RWPE1 (cell line): ENCODE measurements at regions not wholly inside any gene's neighbourhood (a gene's known extent, or its start where the extent isn't known, plus 50 kb on each side); places are given as distances from the start of the nearest gene placed in this dataset.

ENCODE experiments used
- CTCF ChIA-PET: fragments of 350-600 bp; sonication (Branson Sonifier 250); formaldehyde crosslinking; extraction: SDS; loops from one replicate; lab custom pipeline; 2021; lab: Yijun Ruan, JAX
- POLR2A ChIA-PET: fragments of 400-600 bp; formaldehyde crosslinking; extraction: SDS; loops from one replicate; lab custom pipeline; 2020; ENCODE audit warnings: antibody characterized with exemption; ENCODE audit not compliant: low non-redundant PET; lab: Yijun Ruan, JAX
- DNase-seq: peaks from one replicate; pipeline ENCODE4 v3.0.0; 2012; ENCODE audit warnings: low spot score
- H3K27ac ChIP-seq: fragments of 450-650 bp; 2 replicates; pipeline ENCODE4 v1.5.1; 2017
- TF ChIP-seq, protein P1 (sequence below): fragments of 450-650 bp; conservative IDR thresholded peaks from 2 replicates; pipeline ENCODE4 v1.5.1; 2017; ENCODE audit warnings: low read depth, mild to moderate bottlenecking

- ChIA-PET POLR2A (no interaction called here), CTCF (interaction anchor here (0.8 to 2.1 kb wide), 3 partner anchors 551 to 1666 kb away, joined by 4 to 5 read pairs (median 4); no protein-coding TSS in a partner anchor)
- DNase-seq: no peak
- TF ChIP-seq, protein P1, sequence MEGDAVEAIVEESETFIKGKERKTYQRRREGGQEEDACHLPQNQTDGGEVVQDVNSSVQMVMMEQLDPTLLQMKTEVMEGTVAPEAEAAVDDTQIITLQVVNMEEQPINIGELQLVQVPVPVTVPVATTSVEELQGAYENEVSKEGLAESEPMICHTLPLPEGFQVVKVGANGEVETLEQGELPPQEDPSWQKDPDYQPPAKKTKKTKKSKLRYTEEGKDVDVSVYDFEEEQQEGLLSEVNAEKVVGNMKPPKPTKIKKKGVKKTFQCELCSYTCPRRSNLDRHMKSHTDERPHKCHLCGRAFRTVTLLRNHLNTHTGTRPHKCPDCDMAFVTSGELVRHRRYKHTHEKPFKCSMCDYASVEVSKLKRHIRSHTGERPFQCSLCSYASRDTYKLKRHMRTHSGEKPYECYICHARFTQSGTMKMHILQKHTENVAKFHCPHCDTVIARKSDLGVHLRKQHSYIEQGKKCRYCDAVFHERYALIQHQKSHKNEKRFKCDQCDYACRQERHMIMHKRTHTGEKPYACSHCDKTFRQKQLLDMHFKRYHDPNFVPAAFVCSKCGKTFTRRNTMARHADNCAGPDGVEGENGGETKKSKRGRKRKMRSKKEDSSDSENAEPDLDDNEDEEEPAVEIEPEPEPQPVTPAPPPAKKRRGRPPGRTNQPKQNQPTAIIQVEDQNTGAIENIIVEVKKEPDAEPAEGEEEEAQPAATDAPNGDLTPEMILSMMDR: no peak
- H3K27ac ChIP-seq: no peak overlapping the region
Observed at GRCh38 chr2:235115521-235115920, 163.7 kb downstream of the SH3BP4 start.

DNA sequence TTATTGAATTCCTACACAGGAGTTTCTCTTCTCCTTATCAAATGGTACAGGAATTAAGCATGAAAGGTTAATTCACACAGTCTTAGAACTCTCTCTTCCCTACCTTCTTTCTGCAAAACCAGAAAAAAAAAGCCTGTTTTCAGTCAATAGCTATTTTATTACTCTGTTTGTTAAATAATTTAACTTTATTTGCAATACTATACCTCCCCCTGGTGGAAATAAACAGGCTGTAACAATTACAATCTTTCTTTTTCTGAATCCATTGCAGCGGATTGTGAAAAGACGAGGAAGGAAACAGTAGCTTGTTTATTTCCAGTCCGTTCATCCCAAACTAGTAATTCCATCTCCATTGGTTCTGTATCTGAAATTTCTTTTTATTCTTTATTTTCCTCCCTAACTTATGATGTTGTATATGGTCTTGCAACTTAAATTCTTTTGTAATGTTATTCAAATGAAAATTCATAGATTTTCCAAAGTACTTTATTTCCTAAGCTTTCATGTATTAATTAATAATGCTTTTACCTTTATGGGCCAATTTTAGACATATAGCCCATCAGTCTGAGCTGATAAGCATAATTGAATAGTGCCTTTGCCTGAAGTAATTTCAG lies 165.2 kb downstream of the SH3BP4 start:
- CTCF ChIA-PET: interaction anchor here (0.6 to 2.1 kb wide), 19 partner anchors 9 to 1630 kb away, joined by 3 to 18 read pairs (median 3); no protein-coding TSS in a partner anchor
- POLR2A ChIA-PET: interaction anchor here (0.6 kb wide), 1 partner anchor 1105 kb away, joined by 5 read pairs; no protein-coding TSS in a partner anchor
- no peak overlapping the region for H3K27ac ChIP-seq
- peak; percentile 31 for DNase-seq
- TF ChIP-seq, protein P1: peak; percentile 71

- TF ChIP-seq, protein P1: no peak
- ChIA-PET CTCF (interaction anchor here (0.6 to 1.1 kb wide), 2 partner anchors 10 to 28 kb away, joined by 3 read pairs; no protein-coding TSS in a partner anchor), POLR2A (no interaction called here)
- no peak overlapping the region for H3K27ac ChIP-seq
- DNase-seq: no peak
Observed at GRCh38 chr2:235126768-235127167, 175.0 kb downstream of the SH3BP4 start.

- ChIA-PET POLR2A (no interaction called here), CTCF (interaction anchor here (0.9 kb wide), 1 partner anchor 11 kb away, joined by 3 read pairs; no protein-coding TSS in a partner anchor)
- DNase-seq: no peak
- H3K27ac ChIP-seq: no peak overlapping the region
- TF ChIP-seq, protein P1: no peak
Observed at GRCh38 chr2:235127931-235128330, 176.1 kb downstream of the SH3BP4 start.

- CTCF ChIA-PET: interaction anchor here (0.7 kb wide), 2 partner anchors 209 to 541 kb away, joined by 3 read pairs; no protein-coding TSS in a partner anchor
- POLR2A ChIA-PET: no interaction called here
- TF ChIP-seq, protein P1: no peak
- no peak overlapping the region for H3K27ac ChIP-seq
- peak; percentile 14 for DNase-seq
Observed at GRCh38 chr2:235129850-235130249, 178.0 kb downstream of the SH3BP4 start.

DNA sequence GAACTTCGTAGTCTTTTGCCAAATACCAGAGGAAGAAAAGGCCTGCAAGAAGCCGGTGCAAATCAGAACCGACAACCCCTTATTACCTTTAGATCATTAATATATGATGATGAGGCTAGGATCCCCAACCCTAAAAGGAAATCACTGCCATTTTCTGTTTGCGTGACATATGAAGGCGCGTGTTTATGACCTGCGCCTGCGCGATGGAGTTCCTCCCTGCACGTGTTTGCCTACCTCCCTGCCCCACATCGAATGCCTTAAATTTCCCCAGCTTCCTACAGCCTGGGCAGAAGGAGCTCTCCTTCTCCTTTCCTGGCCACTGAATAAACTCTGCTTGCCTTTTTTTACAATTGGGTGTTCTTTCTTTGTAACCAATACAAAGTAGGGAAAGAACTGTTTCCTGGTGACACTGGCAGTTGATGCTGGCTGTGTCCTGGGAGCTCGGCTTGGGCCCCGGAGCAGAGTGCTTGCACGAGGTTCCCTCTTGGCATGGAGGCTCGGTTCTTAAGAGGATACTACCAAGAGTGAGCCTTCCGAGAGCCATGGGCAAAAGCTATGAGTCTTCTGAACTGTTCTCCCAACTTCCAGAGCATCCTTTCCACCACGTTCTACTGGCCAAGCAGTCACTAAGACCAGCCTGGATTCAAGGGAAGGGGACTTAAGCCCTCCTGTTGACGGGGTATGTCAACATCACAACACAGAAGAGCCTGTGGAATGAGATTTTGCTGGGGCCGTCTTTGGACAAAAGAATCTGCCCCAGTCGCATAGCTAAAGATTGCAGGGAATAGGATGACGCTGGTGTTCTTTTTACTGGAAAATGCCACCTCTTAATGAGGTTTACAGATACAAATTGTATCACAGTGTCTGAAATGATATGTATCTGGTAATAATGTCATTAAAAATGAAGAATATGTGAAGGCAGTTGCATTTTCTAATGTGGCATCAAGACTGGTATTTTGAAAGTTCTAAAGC lies 179.8 kb downstream of the SH3BP4 start:
- no peak overlapping the region for H3K27ac ChIP-seq
- TF ChIP-seq, protein P1: no peak
- CTCF ChIA-PET: interaction anchor here (0.5 to 1.1 kb wide), 2 partner anchors 462 to 614 kb away, joined by 3 read pairs; no protein-coding TSS in a partner anchor
- POLR2A ChIA-PET: no interaction called here
- no peak for DNase-seq
